Panc1 (cell line): ENCODE measurements at regions not wholly inside any gene's neighbourhood (a gene's known extent, or its start where the extent isn't known, plus 50 kb on each side); places are given as distances from the start of the nearest gene placed in this dataset.
A peak's percentile ranks its signal among the peaks of the same experiment; 100 is the strongest.

Source experiments
- ATAC-seq: fragments of 200-7000 bp; cut with Tn5 transposase; 2 replicates; pipeline ENCODE4 v1.9.1; 2020; ENCODE audit warnings: mild to moderate bottlenecking, moderate library complexity
- BruUV-seq: library from RNA; stranded (reverse); fragments of 400-500 nt; replicated peaks from 2 replicates; lab custom pipeline; 2021; lab: Mats Ljungman, UMichigan
- CTCF ChIA-PET: fragments of 300-600 bp; sonication (Branson Sonifier 250); formaldehyde crosslinking; loops from one replicate; lab custom pipeline; 2022; ENCODE audit warnings: antibody characterized with exemption; lab: Charles Lee
- POLR2A ChIA-PET: fragments of 300-600 bp; sonication (Branson Sonifier 250); formaldehyde crosslinking; loops from one replicate; lab custom pipeline; 2022; ENCODE audit warnings: antibody characterized with exemption; lab: Charles Lee
- DNase-seq: peaks from one replicate; pipeline ENCODE4 v3.0.0-alpha.2; 2010; ENCODE audit warnings: low read depth, low spot score
- H3K27ac ChIP-seq: 2 replicates; pipeline ENCODE4 v1.5.1; 2011; ENCODE audit warnings: mild to moderate bottlenecking, low read length, inconsistent platforms
- H3K27me3 ChIP-seq: fragments of 200-500 bp; sonication (Bioruptor generic); 2 replicates; pipeline ENCODE4 v1.6.0; 2014; ENCODE audit warnings: low read length, inconsistent platforms; ENCODE audit not compliant: control insufficient read depth, insufficient read depth
- H3K36me3 ChIP-seq: fragments of 200-500 bp; sonication (Bioruptor generic); 2 replicates; pipeline ENCODE4 v1.5.1; 2014; ENCODE audit warnings: inconsistent platforms, mild to moderate bottlenecking, low read length, moderate library complexity; ENCODE audit not compliant: control insufficient read depth, insufficient read depth
- H3K4me1 ChIP-seq: 2 replicates; pipeline ENCODE4 v1.5.1; 2011; ENCODE audit warnings: inconsistent platforms, mild to moderate bottlenecking, low read length, moderate library complexity; ENCODE audit not compliant: control insufficient read depth, insufficient read depth
- H3K4me3 ChIP-seq, 2 experiments: 2 replicates each; pipeline ENCODE4 v1.5.1; 2011 to 2012; ENCODE audit warnings: low read depth in 2 of 2, low read length in 2 of 2, mild to moderate bottlenecking in 2 of 2, inconsistent platforms in 1 of 2, moderate library complexity in 1 of 2
- H3K9me3 ChIP-seq: fragments of 200-500 bp; sonication (Bioruptor generic); 2 replicates; pipeline ENCODE4 v1.5.1; 2014; ENCODE audit warnings: low read depth, mild to moderate bottlenecking, inconsistent platforms, low read length, moderate library complexity; ENCODE audit not compliant: control insufficient read depth, insufficient read depth
- POLR2AphosphoS5 ChIP-seq: IDR thresholded peaks from 2 replicates; pipeline ENCODE4 v1.6.1; 2012; ENCODE audit warnings: mild to moderate bottlenecking, low read depth, low read length, moderate library complexity
- SIN3A ChIP-seq: IDR thresholded peaks from 2 replicates; pipeline ENCODE4 v1.6.1; 2012; ENCODE audit warnings: low read depth, mild to moderate bottlenecking, low read length, moderate library complexity, borderline replicate concordance; ENCODE audit not compliant: insufficient read depth
- TCF7L2 ChIP-seq: IDR thresholded peaks from 2 replicates; pipeline ENCODE4 v1.6.1; 2011; ENCODE audit warnings: mild to moderate bottlenecking, low read depth, low read length, inconsistent platforms
- in situ Hi-C: cut with HindIII; loops from 2 replicates; pipeline ENCODE4 v1.10.0; 2016; ENCODE audit warnings: low sequenced_read_pairs, low pct_unique_long_range_greater_than_20kb
- intact Hi-C: fragments of 100-400 bp; cut with micrococcal nuclease; formaldehyde crosslinking; loops from one replicate; pipeline ENCODE4 v1.10.0; 2022; ENCODE audit not compliant: unreplicated experiment
- TF ChIP-seq, protein P1 (sequence below), 2 experiments: IDR thresholded peaks; 2 replicates each; pipeline ENCODE4 v1.6.1; 2011 to 2012; ENCODE audit warnings: low read depth in 2 of 2, control low read depth in 1 of 2, low read length in 1 of 2, mild to moderate bottlenecking in 1 of 2, moderate library complexity in 1 of 2; ENCODE audit not compliant: insufficient read depth in 1 of 2

DNA sequence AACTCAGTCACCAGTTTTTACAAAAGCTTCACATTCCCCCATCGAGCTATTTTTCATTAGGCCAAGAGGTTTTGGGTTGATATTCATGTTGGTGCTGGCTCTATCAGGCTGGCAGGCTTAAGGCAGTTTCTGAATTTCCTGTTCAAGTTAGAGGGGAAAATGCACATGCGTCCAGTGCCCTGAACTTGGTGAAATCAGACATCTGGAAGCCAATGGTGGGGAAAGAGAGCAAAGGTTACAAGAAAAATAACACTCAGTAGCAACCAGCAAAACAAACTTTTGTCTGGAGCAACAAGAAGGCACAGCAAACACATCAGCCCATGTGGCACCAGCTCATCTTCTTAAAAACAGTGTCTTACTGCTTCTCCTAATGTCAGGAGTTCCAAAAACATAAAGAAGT is 155.6 kb upstream of the TSC22D2 start:
- Histone ChIP-seq H3K9me3 (no peaks in the 10 kb centered on the region), H3K27me3 (no peaks in the 10 kb centered on the region), H3K4me1 (peaks cover 31% of the 10 kb centered on the region), H3K4me3 (no peak overlapping the region), H3K36me3 (no peaks in the 10 kb centered on the region), H3K27ac (peak overlapping the region; percentile 25; the same call in 1 of the 2 replicates)
- intact Hi-C loops, result no loop called here
- BruUV-seq, result no TSS peak
- ChIA-PET CTCF (no interaction called here), POLR2A (interaction anchor here (0.6 kb wide), 1 partner anchor 19 kb away, joined by 3 read pairs; no protein-coding TSS in a partner anchor)
- no peak for ATAC-seq
- no peak for TF ChIP-seq SIN3A
- no peak for TF ChIP-seq POLR2AphosphoS5
- TF ChIP-seq, protein P1, sequence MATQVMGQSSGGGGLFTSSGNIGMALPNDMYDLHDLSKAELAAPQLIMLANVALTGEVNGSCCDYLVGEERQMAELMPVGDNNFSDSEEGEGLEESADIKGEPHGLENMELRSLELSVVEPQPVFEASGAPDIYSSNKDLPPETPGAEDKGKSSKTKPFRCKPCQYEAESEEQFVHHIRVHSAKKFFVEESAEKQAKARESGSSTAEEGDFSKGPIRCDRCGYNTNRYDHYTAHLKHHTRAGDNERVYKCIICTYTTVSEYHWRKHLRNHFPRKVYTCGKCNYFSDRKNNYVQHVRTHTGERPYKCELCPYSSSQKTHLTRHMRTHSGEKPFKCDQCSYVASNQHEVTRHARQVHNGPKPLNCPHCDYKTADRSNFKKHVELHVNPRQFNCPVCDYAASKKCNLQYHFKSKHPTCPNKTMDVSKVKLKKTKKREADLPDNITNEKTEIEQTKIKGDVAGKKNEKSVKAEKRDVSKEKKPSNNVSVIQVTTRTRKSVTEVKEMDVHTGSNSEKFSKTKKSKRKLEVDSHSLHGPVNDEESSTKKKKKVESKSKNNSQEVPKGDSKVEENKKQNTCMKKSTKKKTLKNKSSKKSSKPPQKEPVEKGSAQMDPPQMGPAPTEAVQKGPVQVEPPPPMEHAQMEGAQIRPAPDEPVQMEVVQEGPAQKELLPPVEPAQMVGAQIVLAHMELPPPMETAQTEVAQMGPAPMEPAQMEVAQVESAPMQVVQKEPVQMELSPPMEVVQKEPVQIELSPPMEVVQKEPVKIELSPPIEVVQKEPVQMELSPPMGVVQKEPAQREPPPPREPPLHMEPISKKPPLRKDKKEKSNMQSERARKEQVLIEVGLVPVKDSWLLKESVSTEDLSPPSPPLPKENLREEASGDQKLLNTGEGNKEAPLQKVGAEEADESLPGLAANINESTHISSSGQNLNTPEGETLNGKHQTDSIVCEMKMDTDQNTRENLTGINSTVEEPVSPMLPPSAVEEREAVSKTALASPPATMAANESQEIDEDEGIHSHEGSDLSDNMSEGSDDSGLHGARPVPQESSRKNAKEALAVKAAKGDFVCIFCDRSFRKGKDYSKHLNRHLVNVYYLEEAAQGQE (IDR thresholded peaks at IDR 0.05; ENCODE audit: insufficient read depth in 1 of 2, low read depth in 2 of 2, low read length in 1 of 2), result no peak
- in situ Hi-C loops, result no loop called here
- DNase-seq, result no peak

DNA sequence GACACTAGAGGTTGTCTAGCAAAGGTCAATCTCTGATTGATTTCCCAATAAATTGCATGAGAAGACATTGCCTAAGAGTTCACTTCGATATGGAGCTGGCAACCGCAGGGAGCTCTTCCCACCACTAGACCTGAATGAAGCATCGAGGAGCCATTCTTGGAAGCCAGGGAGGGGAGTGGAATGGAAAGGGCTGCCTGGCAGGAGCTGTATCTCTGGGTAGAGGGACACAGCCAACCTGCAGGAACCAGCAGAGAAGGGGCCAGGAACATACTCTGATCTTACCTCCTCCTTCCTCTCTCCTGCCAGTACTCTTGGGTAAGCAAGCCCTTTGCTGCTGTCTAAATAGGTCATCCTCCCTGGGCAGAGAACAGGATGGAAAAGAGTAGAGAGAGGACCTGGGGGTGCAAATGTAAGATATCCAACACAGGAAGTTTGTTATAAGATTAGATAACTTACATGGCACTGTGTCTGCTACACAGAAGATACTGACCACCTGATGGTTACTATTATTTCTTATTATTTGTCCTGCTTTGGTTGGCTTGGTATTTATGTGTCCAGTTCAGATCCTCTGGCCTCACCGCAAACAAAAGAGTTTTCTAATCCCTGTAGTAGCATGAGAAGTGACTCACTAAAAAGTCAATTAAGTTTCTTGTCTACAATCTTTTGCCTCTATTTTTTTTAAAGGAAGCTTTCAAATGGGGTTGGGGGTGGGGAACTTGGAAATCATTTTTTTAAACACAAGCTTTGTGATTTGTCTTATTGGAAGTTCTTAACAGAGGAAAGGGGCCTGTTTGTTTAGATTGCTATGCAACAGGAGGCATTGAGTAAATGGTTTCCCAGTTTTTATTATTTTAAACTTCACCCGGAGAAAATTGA is 156.7 kb upstream of the TSC22D2 start:
- DNase-seq (no peak), ATAC-seq (peak; percentile 49; the same call in 1 of the 2 replicates)
- Histone ChIP-seq H3K27me3 (no peaks in the 10 kb centered on the region), H3K9me3 (no peaks in the 10 kb centered on the region), H3K4me3 (no peak overlapping the region), H3K27ac (peak overlapping the region; percentile 25; the same call in 1 of the 2 replicates), H3K36me3 (no peaks in the 10 kb centered on the region), H3K4me1 (peaks cover 31% of the 10 kb centered on the region)
- no TSS peak for BruUV-seq
- POLR2A ChIA-PET, result interaction anchor here (0.6 kb wide), 1 partner anchor 155 kb away, joined by 3 read pairs; no protein-coding TSS in a partner anchor
- in situ Hi-C loops (no loop called here), intact Hi-C loops (no loop called here)
- CTCF ChIA-PET, result no interaction called here
- TF ChIP-seq TCF7L2 (no peak), SIN3A (no peak), POLR2AphosphoS5 (no peak)
- TF ChIP-seq, protein P1 (IDR thresholded peaks at IDR 0.05; ENCODE audit: insufficient read depth in 1 of 2, low read depth in 2 of 2, low read length in 1 of 2), result no peak
